MM.1S (cell line): ENCODE measurements at regions not wholly inside any gene's neighbourhood (a gene's known extent, or its start where the extent isn't known, plus 50 kb on each side); places are given as distances from the start of the nearest gene placed in this dataset.

Experiments used
- EZH2 ChIP-seq: fragments of 300-600 bp; sonication (generic); optimal IDR thresholded peaks from 2 replicates; pipeline ENCODE3; 2017; ENCODE audit warnings: low read depth, mild to moderate bottlenecking, antibody characterized with exemption, low read length, mixed read lengths
- EZH2phosphoT487 ChIP-seq: fragments of 300-600 bp; sonication (generic); IDR thresholded peaks from 2 replicates; pipeline ENCODE4 v1.6.1; 2018; ENCODE audit warnings: antibody characterized with exemption, low read length
- TF ChIP-seq, protein P1 (sequence below): fragments of 300-600 bp; sonication (generic); IDR thresholded peaks from 2 replicates; pipeline ENCODE4 v1.5.1; 2016; ENCODE audit warnings: antibody characterized with exemption, low read length, mixed read lengths

- TF ChIP-seq, protein P1, sequence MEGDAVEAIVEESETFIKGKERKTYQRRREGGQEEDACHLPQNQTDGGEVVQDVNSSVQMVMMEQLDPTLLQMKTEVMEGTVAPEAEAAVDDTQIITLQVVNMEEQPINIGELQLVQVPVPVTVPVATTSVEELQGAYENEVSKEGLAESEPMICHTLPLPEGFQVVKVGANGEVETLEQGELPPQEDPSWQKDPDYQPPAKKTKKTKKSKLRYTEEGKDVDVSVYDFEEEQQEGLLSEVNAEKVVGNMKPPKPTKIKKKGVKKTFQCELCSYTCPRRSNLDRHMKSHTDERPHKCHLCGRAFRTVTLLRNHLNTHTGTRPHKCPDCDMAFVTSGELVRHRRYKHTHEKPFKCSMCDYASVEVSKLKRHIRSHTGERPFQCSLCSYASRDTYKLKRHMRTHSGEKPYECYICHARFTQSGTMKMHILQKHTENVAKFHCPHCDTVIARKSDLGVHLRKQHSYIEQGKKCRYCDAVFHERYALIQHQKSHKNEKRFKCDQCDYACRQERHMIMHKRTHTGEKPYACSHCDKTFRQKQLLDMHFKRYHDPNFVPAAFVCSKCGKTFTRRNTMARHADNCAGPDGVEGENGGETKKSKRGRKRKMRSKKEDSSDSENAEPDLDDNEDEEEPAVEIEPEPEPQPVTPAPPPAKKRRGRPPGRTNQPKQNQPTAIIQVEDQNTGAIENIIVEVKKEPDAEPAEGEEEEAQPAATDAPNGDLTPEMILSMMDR, result no peak
- TF ChIP-seq EZH2 (no peak), EZH2phosphoT487 (no peak)
Measured at GRCh38 chr21:27833298-27833697, 866.4 kb upstream of the ADAMTS5 start.
